Activated CD8-positive, alpha-beta T cell treated with anti-CD3 and anti-CD28 coated beads for 36 hours (primary cell): ENCODE measurements at regions not wholly inside any gene's neighbourhood (a gene's known extent, or its start where the extent isn't known, plus 50 kb on each side); places are given as distances from the start of the nearest gene placed in this dataset.

Experiments
- ATAC-seq: fragments of 200-7000 bp; cut with Tn5 transposase; one replicate; pipeline ENCODE4 v1.10.0; 2021; ENCODE audit warnings: mild to moderate bottlenecking, moderate library complexity
- CTCF ChIA-PET: fragments of 350-600 bp; sonication (Branson Sonifier 250); formaldehyde crosslinking; loops from one replicate; lab custom pipeline; 2021; ENCODE audit warnings: antibody characterized with exemption; lab: Charles Lee
- POLR2A ChIA-PET: fragments of 350-600 bp; sonication (Branson Sonifier 250); formaldehyde crosslinking; loops from one replicate; lab custom pipeline; 2021; ENCODE audit warnings: antibody characterized with exemption; lab: Charles Lee
- DNase-seq: peaks from one replicate; pipeline ENCODE4 v3.0.0-alpha.2; 2020
- H3K27ac Mint-ChIP-seq: one replicate; pipeline ENCODE4 v1.8.0; 2021; ENCODE audit warnings: mild to moderate bottlenecking, mixed read lengths
- H3K27me3 Mint-ChIP-seq: one replicate; pipeline ENCODE4 v1.8.0; 2021; ENCODE audit warnings: mixed read lengths
- H3K36me3 Mint-ChIP-seq: one replicate; pipeline ENCODE4 v1.8.0; 2021; ENCODE audit warnings: low read depth, mixed read lengths
- H3K4me1 Mint-ChIP-seq: one replicate; pipeline ENCODE4 v1.8.0; 2021; ENCODE audit warnings: low read depth, mixed read lengths
- H3K4me3 Mint-ChIP-seq: one replicate; pipeline ENCODE4 v1.8.0; 2021; ENCODE audit warnings: mild to moderate bottlenecking, moderate library complexity, mixed read lengths
- H3K9me3 Mint-ChIP-seq: one replicate; pipeline ENCODE4 v1.8.0; 2021; ENCODE audit warnings: mixed read lengths
- CTCF ChIP-seq: fragments of 200-600 bp; IDR thresholded peaks from one replicate; pipeline ENCODE4 v1.8.0; 2022; ENCODE audit warnings: antibody characterized with exemption, mild to moderate bottlenecking
- intact Hi-C: fragments of 100-400 bp; cut with micrococcal nuclease; formaldehyde crosslinking; loops from one replicate; pipeline ENCODE4 v1.10.0; 2022

- Mint-ChIP-seq H3K36me3 (no peaks in the 10 kb centered on the region), H3K9me3 (no peaks in the 10 kb centered on the region), H3K4me1 (no peaks in the 10 kb centered on the region), H3K4me3 (no peak overlapping the region), H3K27me3 (no peaks in the 10 kb centered on the region), H3K27ac (no peak overlapping the region)
- ChIA-PET POLR2A (no interaction called here), CTCF (no interaction called here)
- DNase-seq (no peak), ATAC-seq (no peak)
- intact Hi-C loops: no loop called here
- no peak for TF ChIP-seq CTCF
Measured at GRCh38 chr20:57828696-57829095, 118.9 kb upstream of the PMEPA1 start.

- TF ChIP-seq CTCF: no peak
- CTCF ChIA-PET: no interaction called here
- Mint-ChIP-seq H3K4me3 (no peak overlapping the region), H3K9me3 (no peaks in the 10 kb centered on the region), H3K27ac (no peak overlapping the region), H3K36me3 (no peaks in the 10 kb centered on the region), H3K4me1 (no peaks in the 10 kb centered on the region), H3K27me3 (peaks cover 1% of the 10 kb centered on the region)
- no peak for DNase-seq
- intact Hi-C loops: no loop called here
- POLR2A ChIA-PET: interaction anchor here (0.6 kb wide), 2 partner anchors 157 kb away, joined by 3 read pairs; no protein-coding TSS in a partner anchor
- no peak for ATAC-seq
Measured at GRCh38 chr20:57826666-57827287, 117.0 kb upstream of the PMEPA1 start.

- Mint-ChIP-seq H3K27ac (no peak overlapping the region), H3K4me3 (no peak overlapping the region), H3K36me3 (no peaks in the 10 kb centered on the region), H3K27me3 (peaks cover 1% of the 10 kb centered on the region), H3K9me3 (no peaks in the 10 kb centered on the region), H3K4me1 (no peaks in the 10 kb centered on the region)
- intact Hi-C loops: no loop called here
- DNase-seq (no peak), ATAC-seq (no peak)
- no peak for TF ChIP-seq CTCF
- POLR2A ChIA-PET: no interaction called here
- CTCF ChIA-PET: no interaction called here
Measured at GRCh38 chr20:57824909-57825308, 115.1 kb upstream of the PMEPA1 start.

GRCh38 chr20:57821935-57822334 is 112.1 kb upstream of the PMEPA1 start:
- ChIA-PET POLR2A (no interaction called here), CTCF (no interaction called here)
- Mint-ChIP-seq H3K9me3 (no peaks in the 10 kb centered on the region), H3K4me1 (no peaks in the 10 kb centered on the region), H3K36me3 (no peaks in the 10 kb centered on the region), H3K27me3 (peaks cover 1% of the 10 kb centered on the region), H3K4me3 (no peak overlapping the region), H3K27ac (no peak overlapping the region)
- intact Hi-C loops: no loop called here
- DNase-seq (no peak), ATAC-seq (no peak)
- no peak for TF ChIP-seq CTCF

- H3K27ac Mint-ChIP-seq: no peak overlapping the region
- POLR2A ChIA-PET: no interaction called here
- peaks cover 1% of the 10 kb centered on the region for H3K27me3 Mint-ChIP-seq
- ATAC-seq (no peak), DNase-seq (no peak)
- CTCF ChIA-PET: no interaction called here
- no peak for TF ChIP-seq CTCF
- H3K9me3 Mint-ChIP-seq: no peaks in the 10 kb centered on the region
- no peaks in the 10 kb centered on the region for H3K4me1 Mint-ChIP-seq
- H3K36me3 Mint-ChIP-seq: no peaks in the 10 kb centered on the region
- intact Hi-C loops: no loop called here
- no peak overlapping the region for H3K4me3 Mint-ChIP-seq
Measured at GRCh38 chr20:57819691-57820380, 110.0 kb upstream of the PMEPA1 start.
